ENCODE measurements at regions not wholly inside any gene's neighbourhood (a gene's known extent, or its start where the extent isn't known, plus 50 kb on each side); places are given as distances from the start of the nearest gene placed in this dataset.

GRCh38 chr7:80303315-80303714 is 168.7 kb downstream of the GNAI1 start:
- Histone ChIP-seq H2AFZ (ENCODE audit: low read depth, low read length) (no peak overlapping the region), H3K4me1 (ENCODE audit: insufficient read depth, low read length) (no peaks in the 10 kb centered on the region), H3K4me2 (ENCODE audit: low read length) (no peak overlapping the region), H3K9me3 (ENCODE audit: insufficient read depth, low read depth, low read length) (no peaks in the 10 kb centered on the region), H4K20me1 (ENCODE audit: insufficient read depth, low read length) (no peaks in the 10 kb centered on the region), H3K4me3 (ENCODE audit: insufficient read depth, low read depth, low read length) (no peak overlapping the region), H3K27ac (ENCODE audit: low read depth, low read length) (no peak overlapping the region), H3K27me3 (ENCODE audit: insufficient read depth, low read length) (no peaks in the 10 kb centered on the region), H3K9ac (ENCODE audit: low read length) (no peak overlapping the region), H3K79me2 (ENCODE audit: insufficient read depth, low read length) (no peaks in the 10 kb centered on the region), H3K36me3 (ENCODE audit: insufficient read depth, low read length) (no peaks in the 10 kb centered on the region)
- Mint-ChIP-seq H3K27ac (ENCODE audit: unreplicated experiment) (no peak overlapping the region), H3K36me3 (ENCODE audit: low read depth, unreplicated experiment) (no peaks in the 10 kb centered on the region), H3K9me3 (ENCODE audit: unreplicated experiment) (no peaks in the 10 kb centered on the region), H3K27me3 (ENCODE audit: low read depth, unreplicated experiment) (peaks cover 5% of the 10 kb centered on the region), H3K4me3 (ENCODE audit: unreplicated experiment) (no peak overlapping the region), H3K4me1 (ENCODE audit: low read depth, unreplicated experiment) (no peaks in the 10 kb centered on the region)
- FAIRE-seq (no peak), DNase-seq (ENCODE audit: low read depth) (no peak)
- TF ChIP-seq EZH2 (IDR thresholded peaks at IDR 0.05; ENCODE audit: insufficient read depth, low read length) (no peak), CTCF (IDR thresholded peaks at IDR 0.05; ENCODE audit: insufficient read depth, low read depth, low read length) (no peak)

- Mint-ChIP-seq H3K9me3 (ENCODE audit: unreplicated experiment) (no peaks in the 10 kb centered on the region), H3K4me3 (ENCODE audit: unreplicated experiment) (no peak overlapping the region), H3K27ac (ENCODE audit: unreplicated experiment) (no peak overlapping the region), H3K4me1 (ENCODE audit: low read depth, unreplicated experiment) (no peaks in the 10 kb centered on the region), H3K36me3 (ENCODE audit: low read depth, unreplicated experiment) (no peaks in the 10 kb centered on the region), H3K27me3 (ENCODE audit: low read depth, unreplicated experiment) (peaks cover 5% of the 10 kb centered on the region)
- H2AFZ ChIP-seq (ENCODE audit: low read depth, low read length) = no peak overlapping the region
- no peak overlapping the region for H3K27ac ChIP-seq (ENCODE audit: low read depth, low read length)
- H3K36me3 ChIP-seq (ENCODE audit: insufficient read depth, low read length) = no peaks in the 10 kb centered on the region
- H3K4me1 ChIP-seq (ENCODE audit: insufficient read depth, low read length) = no peaks in the 10 kb centered on the region
- no peak for TF ChIP-seq CTCF (IDR thresholded peaks at IDR 0.05; ENCODE audit: insufficient read depth, low read depth, low read length)
- TF ChIP-seq EZH2 (IDR thresholded peaks at IDR 0.05; ENCODE audit: insufficient read depth, low read length) = no peak
- no peak for DNase-seq (ENCODE audit: low read depth)
- H3K27me3 ChIP-seq (ENCODE audit: insufficient read depth, low read length) = no peaks in the 10 kb centered on the region
- H3K4me3 ChIP-seq (ENCODE audit: insufficient read depth, low read depth, low read length) = no peak overlapping the region
- no peak overlapping the region for H3K4me2 ChIP-seq (ENCODE audit: low read length)
- H3K9me3 ChIP-seq (ENCODE audit: insufficient read depth, low read depth, low read length) = no peaks in the 10 kb centered on the region
- no peak overlapping the region for H3K9ac ChIP-seq (ENCODE audit: low read length)
- H3K79me2 ChIP-seq (ENCODE audit: insufficient read depth, low read length) = no peaks in the 10 kb centered on the region
- no peaks in the 10 kb centered on the region for H4K20me1 ChIP-seq (ENCODE audit: insufficient read depth, low read length)
- no peak for FAIRE-seq
These were observed 168.0 kb downstream of the GNAI1 start for GRCh38 chr7:80302636-80303035.

GRCh38 chr7:80302078-80302477 is 167.4 kb downstream of the GNAI1 start:
- Histone ChIP-seq H3K4me3 (ENCODE audit: insufficient read depth, low read depth, low read length) (no peak overlapping the region), H4K20me1 (ENCODE audit: insufficient read depth, low read length) (no peaks in the 10 kb centered on the region), H3K9me3 (ENCODE audit: insufficient read depth, low read depth, low read length) (no peaks in the 10 kb centered on the region), H3K36me3 (ENCODE audit: insufficient read depth, low read length) (no peaks in the 10 kb centered on the region), H3K4me2 (ENCODE audit: low read length) (no peak overlapping the region), H3K27me3 (ENCODE audit: insufficient read depth, low read length) (no peaks in the 10 kb centered on the region), H3K9ac (ENCODE audit: low read length) (no peak overlapping the region), H3K79me2 (ENCODE audit: insufficient read depth, low read length) (no peaks in the 10 kb centered on the region), H3K27ac (ENCODE audit: low read depth, low read length) (no peak overlapping the region), H3K4me1 (ENCODE audit: insufficient read depth, low read length) (no peaks in the 10 kb centered on the region), H2AFZ (ENCODE audit: low read depth, low read length) (no peak overlapping the region)
- Mint-ChIP-seq H3K27ac (ENCODE audit: unreplicated experiment) (no peak overlapping the region), H3K4me1 (ENCODE audit: low read depth, unreplicated experiment) (no peaks in the 10 kb centered on the region), H3K9me3 (ENCODE audit: unreplicated experiment) (no peaks in the 10 kb centered on the region), H3K4me3 (ENCODE audit: unreplicated experiment) (no peak overlapping the region), H3K27me3 (ENCODE audit: low read depth, unreplicated experiment) (peaks cover 5% of the 10 kb centered on the region), H3K36me3 (ENCODE audit: low read depth, unreplicated experiment) (no peaks in the 10 kb centered on the region)
- DNase-seq (ENCODE audit: low read depth) = no peak
- TF ChIP-seq EZH2 (IDR thresholded peaks at IDR 0.05; ENCODE audit: insufficient read depth, low read length) (no peak), CTCF (IDR thresholded peaks at IDR 0.05; ENCODE audit: insufficient read depth, low read depth, low read length) (no peak)
- FAIRE-seq = peak; percentile 56

All from astrocyte (in vitro differentiated cells and primary cell).